ENCODE measurements at regions not wholly inside any gene's neighbourhood (a gene's known extent, or its start where the extent isn't known, plus 50 kb on each side); places are given as distances from the start of the nearest gene placed in this dataset.

DNA sequence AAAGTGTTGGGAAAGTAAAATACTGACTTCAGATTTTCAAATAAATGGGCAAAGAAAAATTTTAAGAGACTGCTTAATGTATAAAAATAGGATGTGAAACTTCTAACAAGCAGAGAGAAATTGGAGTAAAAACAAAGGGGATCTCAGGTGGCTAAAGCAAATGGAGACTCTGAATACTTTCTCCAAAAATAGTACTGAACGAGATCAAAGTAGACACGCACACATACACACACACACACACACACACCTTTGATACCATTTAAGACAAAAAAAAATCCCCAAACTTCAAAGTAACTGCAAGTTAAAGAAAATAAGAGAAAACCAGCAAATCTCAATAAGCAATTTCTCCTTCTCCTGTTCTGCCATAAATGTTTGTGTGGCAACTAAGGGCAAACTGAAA, 307.3 kb downstream of the CRPPA start:
- CTCF ChIA-PET (ENCODE audit: partially characterized antibody): interaction anchor here (2.7 kb wide), 1 partner anchor 450 kb away, joined by 18 read pairs; no protein-coding TSS in a partner anchor

DNA sequence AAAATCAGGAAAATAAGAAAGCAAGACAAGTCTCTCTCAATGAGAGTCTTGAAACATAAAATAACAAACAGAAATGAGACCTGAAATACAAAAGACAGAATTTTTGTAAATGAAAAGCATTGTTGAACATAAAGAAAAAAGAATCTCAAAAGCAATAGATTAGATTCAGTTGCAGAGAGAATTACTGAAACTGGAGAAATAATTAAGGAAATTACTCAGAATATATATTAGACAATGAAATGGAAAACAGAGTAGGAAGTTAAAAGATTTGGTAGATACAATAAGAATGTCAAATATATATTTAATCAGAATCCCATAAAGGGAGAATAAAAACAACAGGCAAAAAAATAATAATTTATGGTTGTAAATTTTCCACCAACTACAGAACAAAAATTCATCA, 308.3 kb downstream of the CRPPA start:
- no peak overlapping the region for H3K4me3 Mint-ChIP-seq

More for the DNA sequence above, 307.3 kb downstream of the CRPPA start:
- H3K4me3 ChIP-seq (ENCODE audit: low read length in 2 of 2): no peak overlapping the region
- intact Hi-C loops (cut with micrococcal nuclease): loop anchor here (1.0 kb wide), 1 partner anchor 451 kb away; no protein-coding TSS in a partner anchor
- H3K27ac Mint-ChIP-seq: no peak overlapping the region
- peaks cover 4 to 17% (median 6%) of the 10 kb centered on the region in 8 donors for H3K9me3 Mint-ChIP-seq
- H3K4me1 ChIP-seq (ENCODE audit: insufficient read depth, low read length): no peaks in the 10 kb centered on the region
- H3K27me3 Mint-ChIP-seq: no peaks in the 10 kb centered on the region
- no peak overlapping the region for H3K27ac ChIP-seq (ENCODE audit: low read depth, low read length)
- peaks cover 0 to 8% (median 5%) of the 10 kb centered on the region in 4 donors for H3K4me1 Mint-ChIP-seq
- H3K27me3 ChIP-seq (ENCODE audit: insufficient read depth, low read length): no peaks in the 10 kb centered on the region
- no peaks in the 10 kb centered on the region for H3K9me3 ChIP-seq (ENCODE audit: control insufficient read depth in 1 of 2, low read length in 2 of 2)
- no peak for DNase-seq
- no peaks in the 10 kb centered on the region for H3K36me3 ChIP-seq (ENCODE audit: insufficient read depth, low read length)
- H3K4me3 Mint-ChIP-seq: no peak overlapping the region
- POLR2A ChIA-PET (ENCODE audit: partially characterized antibody): no interaction called here
- no peaks in the 10 kb centered on the region for H3K36me3 Mint-ChIP-seq

DNA sequence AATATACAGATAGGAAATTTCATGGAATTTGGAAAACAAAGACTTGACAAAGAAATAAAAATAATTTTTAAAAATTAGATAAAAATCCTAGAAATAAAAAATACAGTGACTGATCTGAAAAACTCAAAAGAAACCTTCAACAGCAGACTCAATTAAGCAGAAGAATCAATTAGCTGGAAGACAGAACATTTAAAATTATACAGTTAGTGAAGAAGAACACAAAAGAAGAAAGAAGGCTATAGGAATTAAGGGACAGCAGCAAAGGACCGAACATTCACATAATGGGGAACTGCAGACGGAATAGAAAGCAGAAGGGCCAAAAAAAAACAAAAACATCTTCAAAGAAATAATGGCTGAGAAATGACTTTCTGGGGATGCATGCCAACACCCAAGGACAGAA, 314.5 kb downstream of the CRPPA start:
- Mint-ChIP-seq H3K27ac (no peak overlapping the region), H3K36me3 (peaks cover 0 to 5% of the 10 kb centered on the region in 2 donors), H3K27me3 (no peaks in the 10 kb centered on the region), H3K4me3 (no peak overlapping the region), H3K9me3 (peaks cover 4 to 59% (median 39%) of the 10 kb centered on the region in 8 donors), H3K4me1 (peaks cover 0 to 8% (median 5%) of the 10 kb centered on the region in 4 donors)
- ChIA-PET POLR2A (ENCODE audit: partially characterized antibody) (no interaction called here), CTCF (ENCODE audit: partially characterized antibody) (no interaction called here)
- H3K27me3 ChIP-seq (ENCODE audit: insufficient read depth, low read length): no peaks in the 10 kb centered on the region
- H3K4me3 ChIP-seq (ENCODE audit: low read length in 2 of 2): no peak overlapping the region
- peaks cover 0 to 4% of the 10 kb centered on the region in 2 donors for H3K9me3 ChIP-seq (ENCODE audit: control insufficient read depth in 1 of 2, low read length in 2 of 2)
- no peak overlapping the region for H3K27ac ChIP-seq (ENCODE audit: low read depth, low read length)
- no peaks in the 10 kb centered on the region for H3K4me1 ChIP-seq (ENCODE audit: insufficient read depth, low read length)
- no peak for DNase-seq
- intact Hi-C loops (cut with micrococcal nuclease): no loop called here
- no peaks in the 10 kb centered on the region for H3K36me3 ChIP-seq (ENCODE audit: insufficient read depth, low read length)

More for the DNA sequence above, 308.3 kb downstream of the CRPPA start:
- Mint-ChIP-seq H3K27me3 (no peaks in the 10 kb centered on the region), H3K4me1 (peaks cover 0 to 8% (median 5%) of the 10 kb centered on the region in 4 donors), H3K36me3 (no peaks in the 10 kb centered on the region), H3K27ac (no peak overlapping the region), H3K9me3 (peaks cover 4 to 17% (median 10%) of the 10 kb centered on the region in 8 donors)
- Histone ChIP-seq H3K4me3 (ENCODE audit: low read length in 2 of 2) (no peak overlapping the region), H3K9me3 (ENCODE audit: control insufficient read depth in 1 of 2, low read length in 2 of 2) (no peaks in the 10 kb centered on the region), H3K27me3 (ENCODE audit: insufficient read depth, low read length) (no peaks in the 10 kb centered on the region), H3K27ac (ENCODE audit: low read depth, low read length) (no peak overlapping the region), H3K36me3 (ENCODE audit: insufficient read depth, low read length) (no peaks in the 10 kb centered on the region), H3K4me1 (ENCODE audit: insufficient read depth, low read length) (no peaks in the 10 kb centered on the region)
- ChIA-PET CTCF (ENCODE audit: partially characterized antibody) (interaction anchor here (0.7 kb wide), 1 partner anchor 206 kb away, joined by 3 read pairs; no protein-coding TSS in a partner anchor), POLR2A (ENCODE audit: partially characterized antibody) (no interaction called here)
- intact Hi-C loops (cut with micrococcal nuclease): no loop called here
- DNase-seq: no peak

DNA sequence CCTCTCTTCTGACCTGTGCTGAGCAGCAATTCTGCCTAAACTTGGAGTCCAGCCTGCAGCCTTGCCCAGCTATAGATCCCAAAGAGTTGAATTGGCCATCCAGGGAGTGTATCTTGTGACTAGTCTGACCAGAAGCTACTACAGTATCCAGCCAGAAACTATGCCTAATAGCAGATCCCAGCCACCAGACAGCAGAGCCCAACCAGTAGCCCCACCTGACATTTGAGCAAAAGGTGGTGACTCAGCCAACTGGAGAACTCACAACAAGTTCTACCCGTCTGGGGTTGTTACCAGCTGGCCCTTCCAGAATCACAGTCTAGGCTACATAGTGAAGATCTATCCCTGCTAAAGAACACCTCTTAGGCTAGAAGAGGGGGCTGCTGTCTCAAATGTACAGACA, 315.0 kb downstream of the CRPPA start:
- ChIA-PET CTCF (ENCODE audit: partially characterized antibody) (no interaction called here), POLR2A (ENCODE audit: partially characterized antibody) (no interaction called here)
- no peak overlapping the region for H3K4me3 ChIP-seq (ENCODE audit: low read length in 2 of 2)
- H3K9me3 ChIP-seq (ENCODE audit: control insufficient read depth in 1 of 2, low read length in 2 of 2): peaks cover 0 to 4% of the 10 kb centered on the region in 2 donors
- Mint-ChIP-seq H3K36me3 (peaks cover 0 to 5% of the 10 kb centered on the region in 2 donors), H3K4me3 (no peak overlapping the region), H3K4me1 (peaks cover 0 to 8% (median 4%) of the 10 kb centered on the region in 4 donors), H3K9me3 (peaks cover 4 to 60% (median 42%) of the 10 kb centered on the region in 8 donors), H3K27ac (no peak overlapping the region), H3K27me3 (no peaks in the 10 kb centered on the region)
- no peak overlapping the region for H3K27ac ChIP-seq (ENCODE audit: low read depth, low read length)
- no peaks in the 10 kb centered on the region for H3K4me1 ChIP-seq (ENCODE audit: insufficient read depth, low read length)
- intact Hi-C loops (cut with micrococcal nuclease): no loop called here
- no peak for DNase-seq
- no peaks in the 10 kb centered on the region for H3K27me3 ChIP-seq (ENCODE audit: insufficient read depth, low read length)
- H3K36me3 ChIP-seq (ENCODE audit: insufficient read depth, low read length): no peaks in the 10 kb centered on the region

DNA sequence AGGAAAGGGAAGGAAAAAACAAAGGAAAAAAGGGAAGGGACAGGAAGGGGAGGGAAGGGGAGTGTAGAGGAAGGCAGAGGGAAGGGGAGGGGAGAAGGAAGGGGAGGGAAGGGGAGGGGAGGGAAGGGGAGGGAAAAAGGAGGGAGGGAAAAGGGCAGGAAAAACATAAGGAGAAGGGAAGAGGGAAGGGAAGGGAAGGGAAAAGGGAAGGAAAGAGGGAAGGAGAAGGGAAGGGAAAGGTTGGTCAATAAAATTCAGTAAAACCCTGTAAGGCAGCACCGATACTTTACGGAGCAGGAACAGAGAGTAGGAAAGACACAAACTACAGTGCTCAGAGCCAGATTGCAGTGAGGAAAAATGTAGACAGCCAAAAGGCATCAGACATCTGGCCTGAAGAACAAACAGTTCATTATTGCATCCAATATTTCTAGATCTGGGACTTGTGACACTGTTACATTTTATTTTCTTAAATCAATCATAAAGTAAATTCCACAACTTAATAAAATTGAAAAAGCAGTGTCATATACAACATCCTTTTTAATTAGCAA, 322.0 kb downstream of the CRPPA start:
- DNase-seq: no peak
- H3K9me3 ChIP-seq (ENCODE audit: control insufficient read depth in 1 of 2, low read length in 2 of 2): no peaks in the 10 kb centered on the region
- Mint-ChIP-seq H3K27ac (no peak overlapping the region), H3K4me3 (no peak overlapping the region), H3K9me3 (peaks cover 0 to 28% (median 9%) of the 10 kb centered on the region in 8 donors), H3K4me1 (no peaks in the 10 kb centered on the region), H3K27me3 (no peaks in the 10 kb centered on the region), H3K36me3 (no peaks in the 10 kb centered on the region)
- ChIA-PET POLR2A (ENCODE audit: partially characterized antibody) (no interaction called here), CTCF (ENCODE audit: partially characterized antibody) (no interaction called here)
- intact Hi-C loops (cut with micrococcal nuclease): no loop called here
- no peaks in the 10 kb centered on the region for H3K4me1 ChIP-seq (ENCODE audit: insufficient read depth, low read length)
- no peaks in the 10 kb centered on the region for H3K27me3 ChIP-seq (ENCODE audit: insufficient read depth, low read length)
- no peak overlapping the region for H3K4me3 ChIP-seq (ENCODE audit: low read length in 2 of 2)
- H3K36me3 ChIP-seq (ENCODE audit: insufficient read depth, low read length): no peaks in the 10 kb centered on the region
- no peak overlapping the region for H3K27ac ChIP-seq (ENCODE audit: low read depth, low read length)

DNA sequence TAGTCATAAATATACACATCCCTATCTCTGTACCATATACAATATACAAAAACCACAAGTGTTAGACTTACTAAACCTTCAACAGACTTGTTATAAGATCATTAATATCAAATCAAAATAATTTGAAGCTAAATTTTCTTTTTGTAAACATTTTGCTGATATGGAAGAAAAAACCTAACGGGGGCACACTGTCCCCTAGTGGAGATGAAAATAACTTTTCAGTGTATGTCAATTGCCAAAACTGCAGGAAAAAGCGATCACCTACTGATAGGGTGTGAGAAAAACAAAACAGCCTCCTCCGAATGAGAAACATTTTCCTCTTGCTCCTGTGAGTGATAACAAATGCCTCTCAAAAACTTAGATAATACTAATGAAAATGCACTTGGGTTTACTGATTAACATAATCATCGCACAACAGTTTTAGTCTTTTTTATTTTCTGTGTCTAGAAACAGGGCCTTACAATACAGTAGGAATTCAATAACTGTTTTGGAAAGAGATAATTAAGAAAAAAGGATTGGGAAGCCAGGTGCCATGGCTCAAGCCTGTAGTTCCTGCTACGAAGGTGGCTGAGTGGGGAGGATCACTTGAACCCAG, 322.7 kb downstream of the CRPPA start:
- DNase-seq: no peak
- H3K4me1 Mint-ChIP-seq: no peaks in the 10 kb centered on the region
- Histone ChIP-seq H3K27ac (ENCODE audit: low read depth, low read length) (no peak overlapping the region), H3K4me1 (ENCODE audit: insufficient read depth, low read length) (no peaks in the 10 kb centered on the region), H3K27me3 (ENCODE audit: insufficient read depth, low read length) (no peaks in the 10 kb centered on the region), H3K9me3 (ENCODE audit: control insufficient read depth in 1 of 2, low read length in 2 of 2) (no peaks in the 10 kb centered on the region), H3K36me3 (ENCODE audit: insufficient read depth, low read length) (no peaks in the 10 kb centered on the region), H3K4me3 (ENCODE audit: low read length in 2 of 2) (no peak overlapping the region)
- CTCF ChIA-PET (ENCODE audit: partially characterized antibody): no interaction called here
- intact Hi-C loops (cut with micrococcal nuclease): no loop called here
- H3K9me3 Mint-ChIP-seq: peaks cover 0 to 21% (median 8%) of the 10 kb centered on the region in 8 donors
- H3K4me3 Mint-ChIP-seq: no peak overlapping the region
- H3K27ac Mint-ChIP-seq: no peak overlapping the region
- H3K27me3 Mint-ChIP-seq: no peaks in the 10 kb centered on the region
- POLR2A ChIA-PET (ENCODE audit: partially characterized antibody): no interaction called here
- no peaks in the 10 kb centered on the region for H3K36me3 Mint-ChIP-seq

DNA sequence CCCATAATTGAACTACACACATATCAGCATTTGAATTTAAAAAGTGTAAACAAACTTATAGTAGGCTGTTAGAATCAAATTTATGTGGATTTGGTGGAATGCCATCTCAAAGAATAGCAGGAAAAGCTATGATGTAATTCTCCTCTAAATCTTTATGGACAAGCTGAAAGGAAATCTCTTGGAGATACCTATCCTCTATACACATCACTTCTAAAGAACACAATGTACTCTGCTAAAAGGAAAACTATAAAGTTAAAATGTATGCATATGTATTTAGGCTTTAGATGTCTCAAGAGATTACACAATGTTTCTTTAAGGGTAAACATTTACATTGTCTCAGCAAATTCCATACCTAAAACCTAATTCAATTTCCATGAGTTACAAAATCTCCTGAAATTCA, 323.3 kb downstream of the CRPPA start:
- Histone ChIP-seq H3K27me3 (ENCODE audit: insufficient read depth, low read length) (no peaks in the 10 kb centered on the region), H3K4me3 (ENCODE audit: low read length in 2 of 2) (no peak overlapping the region), H3K4me1 (ENCODE audit: insufficient read depth, low read length) (no peaks in the 10 kb centered on the region), H3K9me3 (ENCODE audit: control insufficient read depth in 1 of 2, low read length in 2 of 2) (no peaks in the 10 kb centered on the region), H3K27ac (ENCODE audit: low read depth, low read length) (no peak overlapping the region), H3K36me3 (ENCODE audit: insufficient read depth, low read length) (no peaks in the 10 kb centered on the region)
- Mint-ChIP-seq H3K27me3 (no peaks in the 10 kb centered on the region), H3K36me3 (no peaks in the 10 kb centered on the region), H3K9me3 (peaks cover 0 to 19% (median 8%) of the 10 kb centered on the region in 8 donors), H3K4me1 (no peaks in the 10 kb centered on the region), H3K4me3 (no peak overlapping the region), H3K27ac (no peak overlapping the region)
- intact Hi-C loops (cut with micrococcal nuclease): no loop called here
- ChIA-PET POLR2A (ENCODE audit: partially characterized antibody) (no interaction called here), CTCF (ENCODE audit: partially characterized antibody) (no interaction called here)
- DNase-seq: no peak

All from CD4-positive, alpha-beta memory T cell (primary cell).